MM.1S (cell line): ENCODE measurements at regions not wholly inside any gene's neighbourhood (a gene's known extent, or its start where the extent isn't known, plus 50 kb on each side); places are given as distances from the start of the nearest gene placed in this dataset.

Source experiments
- DNase-seq: peaks from one replicate; pipeline ENCODE4 v3.0.0-alpha.2; 2015
- H2AFZ ChIP-seq: fragments of 300-600 bp; sonication (generic); 2 replicates; pipeline ENCODE4 v1.6.0; 2016; ENCODE audit warnings: antibody characterized with exemption, low read length
- H3F3A ChIP-seq: fragments of 300-600 bp; sonication (generic); 2 replicates; pipeline ENCODE4 v1.6.1; 2016; ENCODE audit warnings: mild to moderate bottlenecking, antibody characterized with exemption, low read length, moderate library complexity, mixed read lengths; ENCODE audit not compliant: insufficient read depth
- H3K27ac ChIP-seq: fragments of 300-600 bp; sonication (generic); 2 replicates; pipeline ENCODE4 v1.5.1; 2016; ENCODE audit warnings: mild to moderate bottlenecking, low read length
- H3K27me3 ChIP-seq: fragments of 300-600 bp; sonication (generic); replicated peaks from 2 replicates; pipeline ENCODE4 v1.6.0; 2016; ENCODE audit warnings: low read length; ENCODE audit not compliant: insufficient read depth
- H3K36me3 ChIP-seq: fragments of 300-600 bp; sonication (generic); replicated peaks from 2 replicates; pipeline ENCODE4 v1.6.1; 2016; ENCODE audit warnings: mild to moderate bottlenecking, low read length, mixed read lengths; ENCODE audit not compliant: insufficient read depth
- H3K4me1 ChIP-seq: fragments of 300-600 bp; sonication (generic); 2 replicates; pipeline ENCODE4 v1.6.1; 2016; ENCODE audit warnings: low read length, mixed read lengths
- H3K4me2 ChIP-seq: fragments of 300-600 bp; sonication (generic); 2 replicates; pipeline ENCODE4 v1.6.0; 2016; ENCODE audit warnings: low read depth, low read length
- H3K4me3 ChIP-seq: fragments of 300-600 bp; sonication (generic); 2 replicates; pipeline ENCODE4 v1.5.1; 2016; ENCODE audit warnings: low read length, mixed read lengths
- H3K79me2 ChIP-seq: fragments of 300-600 bp; sonication (generic); 2 replicates; pipeline ENCODE4 v1.6.1; 2016; ENCODE audit warnings: mixed run types, low read length, mixed read lengths
- H3K9ac ChIP-seq: fragments of 300-600 bp; sonication (generic); 2 replicates; pipeline ENCODE4 v1.6.1; 2016; ENCODE audit warnings: low read length, mixed read lengths
- H3K9me2 ChIP-seq: fragments of 300-600 bp; sonication (generic); replicated peaks from 2 replicates; pipeline ENCODE4 v1.6.1; 2016; ENCODE audit warnings: mild to moderate bottlenecking, low read length, mixed read lengths; ENCODE audit not compliant: insufficient read depth
- H3K9me3 ChIP-seq: fragments of 300-600 bp; sonication (generic); replicated peaks from 2 replicates; pipeline ENCODE4 v1.6.1; 2016; ENCODE audit warnings: mild to moderate bottlenecking, low read length, mixed read lengths; ENCODE audit not compliant: insufficient read depth
- H4K20me1 ChIP-seq: fragments of 300-600 bp; sonication (generic); 2 replicates; pipeline ENCODE4 v1.6.1; 2016; ENCODE audit warnings: mild to moderate bottlenecking, low read length, moderate library complexity, mixed read lengths; ENCODE audit not compliant: insufficient read depth
- CTCF ChIP-seq: fragments of 300-600 bp; sonication (generic); IDR thresholded peaks from 2 replicates; pipeline ENCODE4 v1.5.1; 2016; ENCODE audit warnings: antibody characterized with exemption, low read length, mixed read lengths
- EZH2 ChIP-seq: fragments of 300-600 bp; sonication (generic); optimal IDR thresholded peaks from 2 replicates; pipeline ENCODE3; 2017; ENCODE audit warnings: low read depth, mild to moderate bottlenecking, antibody characterized with exemption, low read length, mixed read lengths
- EZH2phosphoT487 ChIP-seq: fragments of 300-600 bp; sonication (generic); IDR thresholded peaks from 2 replicates; pipeline ENCODE4 v1.6.1; 2018; ENCODE audit warnings: antibody characterized with exemption, low read length

GRCh38 chr3:87090631-87091030 is 99.7 kb upstream of the VGLL3 start:
- Histone ChIP-seq H3F3A (no peaks in the 10 kb centered on the region), H3K9me2 (no peaks in the 10 kb centered on the region), H3K4me3 (no peak overlapping the region), H3K79me2 (no peaks in the 10 kb centered on the region), H3K27ac (no peak overlapping the region), H3K9ac (no peak overlapping the region), H3K36me3 (no peaks in the 10 kb centered on the region), H3K27me3 (no peaks in the 10 kb centered on the region), H2AFZ (no peak overlapping the region), H3K4me2 (no peak overlapping the region), H3K4me1 (no peaks in the 10 kb centered on the region), H4K20me1 (no peaks in the 10 kb centered on the region), H3K9me3 (no peaks in the 10 kb centered on the region)
- TF ChIP-seq EZH2phosphoT487, result no peak
- TF ChIP-seq CTCF, result no peak
- no peak for TF ChIP-seq EZH2
- no peak for DNase-seq

GRCh38 chr3:87088993-87089841 is 98.3 kb upstream of the VGLL3 start:
- H3K4me1 ChIP-seq, result no peaks in the 10 kb centered on the region
- no peak overlapping the region for H3K4me3 ChIP-seq
- H3F3A ChIP-seq, result no peaks in the 10 kb centered on the region
- H3K9me3 ChIP-seq, result no peaks in the 10 kb centered on the region
- no peak overlapping the region for H3K4me2 ChIP-seq
- H3K79me2 ChIP-seq, result no peaks in the 10 kb centered on the region
- TF ChIP-seq CTCF, result no peak
- no peak for TF ChIP-seq EZH2
- TF ChIP-seq EZH2phosphoT487, result no peak
- no peak for DNase-seq
- H3K9ac ChIP-seq, result no peak overlapping the region
- no peaks in the 10 kb centered on the region for H3K9me2 ChIP-seq
- H4K20me1 ChIP-seq, result no peaks in the 10 kb centered on the region
- no peaks in the 10 kb centered on the region for H3K36me3 ChIP-seq
- H2AFZ ChIP-seq, result no peak overlapping the region
- H3K27me3 ChIP-seq, result no peaks in the 10 kb centered on the region
- H3K27ac ChIP-seq, result no peak overlapping the region

- H3K4me3 ChIP-seq, result no peak overlapping the region
- H3K36me3 ChIP-seq, result no peaks in the 10 kb centered on the region
- no peaks in the 10 kb centered on the region for H3K4me1 ChIP-seq
- no peaks in the 10 kb centered on the region for H3K27me3 ChIP-seq
- no peak for DNase-seq
- H3K9ac ChIP-seq, result no peak overlapping the region
- no peak for TF ChIP-seq CTCF
- no peak for TF ChIP-seq EZH2phosphoT487
- no peak for TF ChIP-seq EZH2
- H3K79me2 ChIP-seq, result no peaks in the 10 kb centered on the region
- no peaks in the 10 kb centered on the region for H3F3A ChIP-seq
- no peaks in the 10 kb centered on the region for H4K20me1 ChIP-seq
- no peak overlapping the region for H3K4me2 ChIP-seq
- no peaks in the 10 kb centered on the region for H3K9me3 ChIP-seq
- H3K9me2 ChIP-seq, result no peaks in the 10 kb centered on the region
- H3K27ac ChIP-seq, result no peak overlapping the region
- H2AFZ ChIP-seq, result no peak overlapping the region
These were observed 97.6 kb upstream of the VGLL3 start for GRCh38 chr3:87088430-87088992.
